Large intestine (tissue), 3 donors: ENCODE measurements at regions not wholly inside any gene's neighbourhood (a gene's known extent, or its start where the extent isn't known, plus 50 kb on each side); places are given as distances from the start of the nearest gene placed in this dataset.

Experiments
- DNase-seq, 2 donors: peaks; one replicate each; pipeline versions ENCODE4 v3.0.0 to v3.0.0-alpha.2; 2013
- H3K27ac ChIP-seq: one replicate; pipeline ENCODE4 v1.5.1; 2013; ENCODE audit warnings: low read length
- H3K27me3 ChIP-seq: 2 replicates; pipeline ENCODE4 v1.6.1; 2013; ENCODE audit warnings: low read length; ENCODE audit not compliant: control insufficient read depth, insufficient read depth
- H3K36me3 ChIP-seq: 2 replicates; pipeline ENCODE4 v1.6.1; 2013; ENCODE audit warnings: low read length; ENCODE audit not compliant: control insufficient read depth, insufficient read depth
- H3K4me1 ChIP-seq: one replicate; pipeline ENCODE4 v1.6.1; 2013; ENCODE audit warnings: low read length; ENCODE audit not compliant: control insufficient read depth, insufficient read depth
- H3K4me3 ChIP-seq: one replicate; pipeline ENCODE4 v1.5.1; 2013; ENCODE audit warnings: low read length
- H3K9me3 ChIP-seq: one replicate; pipeline ENCODE4 v1.6.1; 2013; ENCODE audit warnings: mild to moderate bottlenecking, low read depth, low read length, moderate library complexity; ENCODE audit not compliant: control insufficient read depth
- WGBS: methylation state at CpG from one replicate; pipeline ENCODE4 v1.1.5; 2013; ENCODE audit warnings: low lambda C conversion rate; ENCODE audit not compliant: insufficient coverage; 5-methylcytosine and 5-hydroxymethylcytosine counted together

GRCh38 chr13:106433066-106433465 lies 102.4 kb downstream of the EFNB2 start:
- no peaks in the 10 kb centered on the region for H3K9me3 ChIP-seq
- H3K27me3 ChIP-seq, result no peaks in the 10 kb centered on the region
- DNase-seq, result no peak
- H3K4me3 ChIP-seq, result no peak overlapping the region
- no peak overlapping the region for H3K27ac ChIP-seq
- no peaks in the 10 kb centered on the region for H3K4me1 ChIP-seq
- WGBS, result 80% methylated on average over 1 of the region's 2 CpGs
- no peaks in the 10 kb centered on the region for H3K36me3 ChIP-seq

- WGBS, result 80% methylated on average over 1 of the region's 3 CpGs
- Histone ChIP-seq H3K4me1 (no peaks in the 10 kb centered on the region), H3K9me3 (no peaks in the 10 kb centered on the region), H3K4me3 (no peak overlapping the region), H3K36me3 (no peaks in the 10 kb centered on the region), H3K27ac (no peak overlapping the region), H3K27me3 (no peaks in the 10 kb centered on the region)
- no peak for DNase-seq
These were observed 102.8 kb downstream of the EFNB2 start for GRCh38 chr13:106432636-106433035.

- Histone ChIP-seq H3K36me3 (no peaks in the 10 kb centered on the region), H3K9me3 (no peaks in the 10 kb centered on the region), H3K4me1 (no peaks in the 10 kb centered on the region), H3K4me3 (no peak overlapping the region), H3K27me3 (no peaks in the 10 kb centered on the region), H3K27ac (no peak overlapping the region)
- DNase-seq, result no peak
- no CpG with 5 or more reads among the region's 4 CpGs for WGBS
These were observed 108.6 kb downstream of the EFNB2 start for GRCh38 chr13:106426909-106427308.

- Histone ChIP-seq H3K27me3 (no peaks in the 10 kb centered on the region), H3K9me3 (no peaks in the 10 kb centered on the region), H3K27ac (no peak overlapping the region), H3K36me3 (no peaks in the 10 kb centered on the region), H3K4me3 (no peak overlapping the region), H3K4me1 (no peaks in the 10 kb centered on the region)
- WGBS, result no CpG with 5 or more reads among the region's 17 CpGs
- DNase-seq, result no peak
These were observed 109.8 kb downstream of the EFNB2 start for GRCh38 chr13:106425661-106426060.

GRCh38 chr13:106424805-106425204 lies 110.7 kb downstream of the EFNB2 start:
- no peaks in the 10 kb centered on the region for H3K9me3 ChIP-seq
- no peak overlapping the region for H3K4me3 ChIP-seq
- no peaks in the 10 kb centered on the region for H3K4me1 ChIP-seq
- H3K27ac ChIP-seq, result no peak overlapping the region
- WGBS, result no CpG with 5 or more reads among the region's 1 CpG
- DNase-seq, result no peak
- no peaks in the 10 kb centered on the region for H3K27me3 ChIP-seq
- no peaks in the 10 kb centered on the region for H3K36me3 ChIP-seq

- no peaks in the 10 kb centered on the region for H3K4me1 ChIP-seq
- peak in 1 of 2 donors; percentile 4 for DNase-seq
- H3K27ac ChIP-seq, result no peak overlapping the region
- no peaks in the 10 kb centered on the region for H3K36me3 ChIP-seq
- WGBS, result no CpG with 5 or more reads among the region's 7 CpGs
- H3K27me3 ChIP-seq, result no peaks in the 10 kb centered on the region
- H3K9me3 ChIP-seq, result no peaks in the 10 kb centered on the region
- no peak overlapping the region for H3K4me3 ChIP-seq
These were observed 111.9 kb downstream of the EFNB2 start for GRCh38 chr13:106423530-106423929.

GRCh38 chr13:106418556-106418955 lies 116.9 kb downstream of the EFNB2 start:
- Histone ChIP-seq H3K36me3 (no peaks in the 10 kb centered on the region), H3K27ac (no peak overlapping the region), H3K27me3 (no peaks in the 10 kb centered on the region), H3K4me3 (no peak overlapping the region), H3K4me1 (peaks cover 4% of the 10 kb centered on the region), H3K9me3 (no peaks in the 10 kb centered on the region)
- no CpG with 5 or more reads among the region's 4 CpGs for WGBS
- no peak for DNase-seq

GRCh38 chr13:106417467-106418110 lies 117.9 kb downstream of the EFNB2 start:
- Histone ChIP-seq H3K36me3 (no peaks in the 10 kb centered on the region), H3K4me3 (no peak overlapping the region), H3K27me3 (no peaks in the 10 kb centered on the region), H3K9me3 (no peaks in the 10 kb centered on the region), H3K4me1 (peaks cover 4% of the 10 kb centered on the region), H3K27ac (no peak overlapping the region)
- WGBS, result 51% methylated on average over 6 of the region's 16 CpGs
- peak; percentile 40 to 64 for DNase-seq

- Histone ChIP-seq H3K27ac (no peak overlapping the region), H3K36me3 (no peaks in the 10 kb centered on the region), H3K9me3 (no peaks in the 10 kb centered on the region), H3K4me1 (peaks cover 4% of the 10 kb centered on the region), H3K4me3 (no peak overlapping the region), H3K27me3 (no peaks in the 10 kb centered on the region)
- DNase-seq, result no peak
- no CpG with 5 or more reads among the region's 3 CpGs for WGBS
These were observed 118.8 kb downstream of the EFNB2 start for GRCh38 chr13:106416645-106417044.

- Histone ChIP-seq H3K4me3 (no peak overlapping the region), H3K9me3 (no peaks in the 10 kb centered on the region), H3K36me3 (no peaks in the 10 kb centered on the region), H3K4me1 (peaks cover 4% of the 10 kb centered on the region), H3K27ac (no peak overlapping the region), H3K27me3 (no peaks in the 10 kb centered on the region)
- DNase-seq, result no peak
- 43% methylated on average over 1 of the region's 1 CpG for WGBS
These were observed 119.5 kb downstream of the EFNB2 start for GRCh38 chr13:106415971-106416370.

- peaks cover 4% of the 10 kb centered on the region for H3K4me1 ChIP-seq
- WGBS, result 0% methylated on average over 2 of the region's 4 CpGs
- no peak overlapping the region for H3K4me3 ChIP-seq
- DNase-seq, result peak; percentile 5 to 42
- H3K27ac ChIP-seq, result no peak overlapping the region
- no peaks in the 10 kb centered on the region for H3K27me3 ChIP-seq
- no peaks in the 10 kb centered on the region for H3K9me3 ChIP-seq
- no peaks in the 10 kb centered on the region for H3K36me3 ChIP-seq
These were observed 120.0 kb downstream of the EFNB2 start for GRCh38 chr13:106415442-106415841.
